ENCODE measurements at regions not wholly inside any gene's neighbourhood (a gene's known extent, or its start where the extent isn't known, plus 50 kb on each side); places are given as distances from the start of the nearest gene placed in this dataset.

GRCh38 chr17:79508291-79508716 lies 102.5 kb downstream of the RBFOX3 start:
- Histone ChIP-seq H3K9me3 (ENCODE audit: control insufficient read depth in 1 of 2, low read length in 2 of 2) (no peaks in the 10 kb centered on the region), H3K4me1 (ENCODE audit: control insufficient read depth in 1 of 2, insufficient read depth in 2 of 2, low read length in 2 of 2) (peaks cover 0 to 3% of the 10 kb centered on the region in 2 donors), H3K36me3 (ENCODE audit: control insufficient read depth in 1 of 2, insufficient read depth in 2 of 2, low read length in 2 of 2) (no peaks in the 10 kb centered on the region), H3K27me3 (ENCODE audit: low read depth, low read length) (no peaks in the 10 kb centered on the region), H3K4me3 (ENCODE audit: low read depth in 1 of 2, low read length in 2 of 2) (no peak overlapping the region), H3K27ac (ENCODE audit: low read length) (no peak overlapping the region)

GRCh38 chr17:79506955-79507354 lies 103.9 kb downstream of the RBFOX3 start:
- Histone ChIP-seq H3K27me3 (ENCODE audit: low read depth, low read length) (no peaks in the 10 kb centered on the region), H3K27ac (ENCODE audit: low read length) (no peak overlapping the region), H3K36me3 (ENCODE audit: control insufficient read depth in 1 of 2, insufficient read depth in 2 of 2, low read length in 2 of 2) (no peaks in the 10 kb centered on the region), H3K9me3 (ENCODE audit: control insufficient read depth in 1 of 2, low read length in 2 of 2) (no peaks in the 10 kb centered on the region), H3K4me3 (ENCODE audit: low read depth in 1 of 2, low read length in 2 of 2) (no peak overlapping the region), H3K4me1 (ENCODE audit: control insufficient read depth in 1 of 2, insufficient read depth in 2 of 2, low read length in 2 of 2) (peaks cover 0 to 3% of the 10 kb centered on the region in 2 donors)

GRCh38 chr17:79506150-79506870 lies 104.5 kb downstream of the RBFOX3 start:
- Histone ChIP-seq H3K4me1 (ENCODE audit: control insufficient read depth in 1 of 2, insufficient read depth in 2 of 2, low read length in 2 of 2) (peaks cover 0 to 3% of the 10 kb centered on the region in 2 donors), H3K27me3 (ENCODE audit: low read depth, low read length) (peaks cover 3% of the 10 kb centered on the region), H3K9me3 (ENCODE audit: control insufficient read depth in 1 of 2, low read length in 2 of 2) (no peaks in the 10 kb centered on the region), H3K27ac (ENCODE audit: low read length) (no peak overlapping the region), H3K4me3 (ENCODE audit: low read depth in 1 of 2, low read length in 2 of 2) (no peak overlapping the region), H3K36me3 (ENCODE audit: control insufficient read depth in 1 of 2, insufficient read depth in 2 of 2, low read length in 2 of 2) (no peaks in the 10 kb centered on the region)

GRCh38 chr17:79505199-79505598 lies 105.7 kb downstream of the RBFOX3 start:
- no peak overlapping the region for H3K4me3 ChIP-seq (ENCODE audit: low read depth in 1 of 2, low read length in 2 of 2)
- H3K36me3 ChIP-seq (ENCODE audit: control insufficient read depth in 1 of 2, insufficient read depth in 2 of 2, low read length in 2 of 2), result no peaks in the 10 kb centered on the region
- H3K27ac ChIP-seq (ENCODE audit: low read length), result no peak overlapping the region
- H3K27me3 ChIP-seq (ENCODE audit: low read depth, low read length), result peaks cover 4% of the 10 kb centered on the region
- no peaks in the 10 kb centered on the region for H3K9me3 ChIP-seq (ENCODE audit: control insufficient read depth in 1 of 2, low read length in 2 of 2)
- H3K4me1 ChIP-seq (ENCODE audit: control insufficient read depth in 1 of 2, insufficient read depth in 2 of 2, low read length in 2 of 2), result peaks cover 0 to 3% of the 10 kb centered on the region in 2 donors

GRCh38 chr17:79504181-79504605 lies 106.7 kb downstream of the RBFOX3 start:
- no peaks in the 10 kb centered on the region for H3K36me3 ChIP-seq (ENCODE audit: control insufficient read depth in 1 of 2, insufficient read depth in 2 of 2, low read length in 2 of 2)
- H3K9me3 ChIP-seq (ENCODE audit: control insufficient read depth in 1 of 2, low read length in 2 of 2), result no peaks in the 10 kb centered on the region
- H3K4me3 ChIP-seq (ENCODE audit: low read depth in 1 of 2, low read length in 2 of 2), result no peak overlapping the region
- peaks cover 4% of the 10 kb centered on the region for H3K27me3 ChIP-seq (ENCODE audit: low read depth, low read length)
- H3K4me1 ChIP-seq (ENCODE audit: control insufficient read depth in 1 of 2, insufficient read depth in 2 of 2, low read length in 2 of 2), result peaks cover 0 to 3% of the 10 kb centered on the region in 2 donors
- H3K27ac ChIP-seq (ENCODE audit: low read length), result no peak overlapping the region

GRCh38 chr17:79503126-79503839 lies 107.6 kb downstream of the RBFOX3 start:
- Histone ChIP-seq H3K27me3 (ENCODE audit: low read depth, low read length) (peaks cover 4% of the 10 kb centered on the region), H3K9me3 (ENCODE audit: control insufficient read depth in 1 of 2, low read length in 2 of 2) (no peaks in the 10 kb centered on the region), H3K4me3 (ENCODE audit: low read depth in 1 of 2, low read length in 2 of 2) (no peak overlapping the region), H3K36me3 (ENCODE audit: control insufficient read depth in 1 of 2, insufficient read depth in 2 of 2, low read length in 2 of 2) (no peaks in the 10 kb centered on the region), H3K27ac (ENCODE audit: low read length) (no peak overlapping the region), H3K4me1 (ENCODE audit: control insufficient read depth in 1 of 2, insufficient read depth in 2 of 2, low read length in 2 of 2) (no peaks in the 10 kb centered on the region)

- no peaks in the 10 kb centered on the region for H3K9me3 ChIP-seq (ENCODE audit: control insufficient read depth in 1 of 2, low read length in 2 of 2)
- H3K27me3 ChIP-seq (ENCODE audit: low read depth, low read length), result peaks cover 4% of the 10 kb centered on the region
- H3K27ac ChIP-seq (ENCODE audit: low read length), result no peak overlapping the region
These were observed 108.9 kb downstream of the RBFOX3 start for GRCh38 chr17:79501910-79502309.

GRCh38 chr17:79500745-79501618 lies 109.9 kb downstream of the RBFOX3 start:
- Histone ChIP-seq H3K27me3 (ENCODE audit: low read depth, low read length) (peaks cover 4% of the 10 kb centered on the region), H3K9me3 (ENCODE audit: control insufficient read depth in 1 of 2, low read length in 2 of 2) (no peaks in the 10 kb centered on the region), H3K4me3 (ENCODE audit: low read depth in 1 of 2, low read length in 2 of 2) (no peak overlapping the region), H3K27ac (ENCODE audit: low read length) (no peak overlapping the region), H3K36me3 (ENCODE audit: control insufficient read depth in 1 of 2, insufficient read depth in 2 of 2, low read length in 2 of 2) (no peaks in the 10 kb centered on the region), H3K4me1 (ENCODE audit: control insufficient read depth in 1 of 2, insufficient read depth in 2 of 2, low read length in 2 of 2) (no peaks in the 10 kb centered on the region)

More at GRCh38 chr17:79501910-79502309, 108.9 kb downstream of the RBFOX3 start:
- Histone ChIP-seq H3K4me1 (ENCODE audit: control insufficient read depth in 1 of 2, insufficient read depth in 2 of 2, low read length in 2 of 2) (no peaks in the 10 kb centered on the region), H3K36me3 (ENCODE audit: control insufficient read depth in 1 of 2, insufficient read depth in 2 of 2, low read length in 2 of 2) (no peaks in the 10 kb centered on the region), H3K4me3 (ENCODE audit: low read depth in 1 of 2, low read length in 2 of 2) (no peak overlapping the region)

- H3K9me3 ChIP-seq (ENCODE audit: control insufficient read depth in 1 of 2, low read length in 2 of 2), result no peaks in the 10 kb centered on the region
- H3K36me3 ChIP-seq (ENCODE audit: control insufficient read depth in 1 of 2, insufficient read depth in 2 of 2, low read length in 2 of 2), result no peaks in the 10 kb centered on the region
- H3K27ac ChIP-seq (ENCODE audit: low read length), result no peak overlapping the region
- no peaks in the 10 kb centered on the region for H3K4me1 ChIP-seq (ENCODE audit: control insufficient read depth in 1 of 2, insufficient read depth in 2 of 2, low read length in 2 of 2)
- peaks cover 4% of the 10 kb centered on the region for H3K27me3 ChIP-seq (ENCODE audit: low read depth, low read length)
- H3K4me3 ChIP-seq (ENCODE audit: low read depth in 1 of 2, low read length in 2 of 2), result no peak overlapping the region
These were observed 112.0 kb downstream of the RBFOX3 start for GRCh38 chr17:79498854-79499253.

GRCh38 chr17:79497777-79498348 lies 113.0 kb downstream of the RBFOX3 start:
- H3K4me1 ChIP-seq (ENCODE audit: control insufficient read depth in 1 of 2, insufficient read depth in 2 of 2, low read length in 2 of 2), result no peaks in the 10 kb centered on the region

More at GRCh38 chr17:79497777-79498348, 113.0 kb downstream of the RBFOX3 start:
- H3K36me3 ChIP-seq (ENCODE audit: control insufficient read depth in 1 of 2, insufficient read depth in 2 of 2, low read length in 2 of 2), result no peaks in the 10 kb centered on the region
- no peak overlapping the region for H3K27ac ChIP-seq (ENCODE audit: low read length)
- peaks cover 0 to 3% of the 10 kb centered on the region in 2 donors for H3K9me3 ChIP-seq (ENCODE audit: control insufficient read depth in 1 of 2, low read length in 2 of 2)
- H3K4me3 ChIP-seq (ENCODE audit: low read depth in 1 of 2, low read length in 2 of 2), result no peak overlapping the region
- peaks cover 4% of the 10 kb centered on the region for H3K27me3 ChIP-seq (ENCODE audit: low read depth, low read length)

Measured in muscle layer of duodenum (tissue), 2 donors.